Activated CD8-positive, alpha-beta T cell treated with anti-CD3 and anti-CD28 coated beads, Interleukin-2, amount 10 ng/mL, durations not matched to agents 7 days and 5 days (primary cell): ENCODE measurements at regions not wholly inside any gene's neighbourhood (a gene's known extent, or its start where the extent isn't known, plus 50 kb on each side); places are given as distances from the start of the nearest gene placed in this dataset.
"Not testable (repeated sequence)": the region's sequence is repeated elsewhere in the genome, so short reads cannot be mapped to it uniquely, and the experiment has no call there.

Experiments
- ATAC-seq: fragments of 150-1000 bp; cut with Tn5 transposase; one replicate; pipeline ENCODE4 v1.10.0; 2021; ENCODE audit warnings: moderate library complexity
- CTCF ChIA-PET: fragments of 350-600 bp; sonication (Branson Sonifier 250); formaldehyde crosslinking; loops from one replicate; lab custom pipeline; 2021; ENCODE audit warnings: antibody characterized with exemption; lab: Charles Lee
- POLR2A ChIA-PET: fragments of 350-600 bp; sonication (Branson Sonifier 250); formaldehyde crosslinking; loops from one replicate; lab custom pipeline; 2021; ENCODE audit warnings: antibody characterized with exemption; lab: Charles Lee
- DNase-seq: peaks from one replicate; pipeline ENCODE4 v3.0.0-alpha.2; 2020
- H3K27ac Mint-ChIP-seq: one replicate; pipeline ENCODE4 v1.8.0; 2021; ENCODE audit warnings: mild to moderate bottlenecking, mixed read lengths
- H3K27me3 Mint-ChIP-seq: one replicate; pipeline ENCODE4 v1.8.0; 2021; ENCODE audit warnings: low read depth, mixed read lengths
- H3K36me3 Mint-ChIP-seq: one replicate; pipeline ENCODE4 v1.8.0; 2021; ENCODE audit warnings: low read depth, mixed read lengths
- H3K4me1 Mint-ChIP-seq: one replicate; pipeline ENCODE4 v1.8.0; 2021; ENCODE audit warnings: low read depth, mixed read lengths
- H3K4me3 Mint-ChIP-seq: one replicate; pipeline ENCODE4 v1.8.0; 2021; ENCODE audit warnings: mild to moderate bottlenecking, mixed read lengths
- H3K9me3 Mint-ChIP-seq: one replicate; pipeline ENCODE4 v1.8.0; 2022; ENCODE audit warnings: mixed read lengths; ENCODE audit not compliant: insufficient read depth

DNA sequence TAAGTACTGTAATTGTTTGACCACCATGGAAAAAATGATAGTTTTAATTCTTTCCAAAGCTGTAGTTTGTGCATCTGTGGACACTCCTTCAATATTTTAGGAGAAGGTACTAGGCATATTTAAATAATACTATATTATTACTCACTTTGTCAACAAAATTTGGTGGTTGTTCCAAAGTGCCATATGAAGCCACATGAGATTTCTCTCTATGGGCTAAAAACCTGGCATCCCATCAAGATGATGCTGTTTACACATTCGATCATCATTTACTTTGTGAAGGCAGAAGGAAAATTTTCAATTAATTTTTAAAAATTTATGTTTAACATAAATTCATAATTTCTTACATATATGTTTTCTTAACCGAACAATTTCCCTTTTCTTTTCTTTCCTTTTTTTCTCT lies 502.6 kb upstream of the JAG1 start:
- CTCF ChIA-PET = no interaction called here
- H3K9me3 Mint-ChIP-seq = no peaks in the 10 kb centered on the region
- H3K4me3 Mint-ChIP-seq = no peak overlapping the region
- H3K4me1 Mint-ChIP-seq = no peaks in the 10 kb centered on the region
- no peaks in the 10 kb centered on the region for H3K36me3 Mint-ChIP-seq
- DNase-seq (no peak), ATAC-seq (no peak)
- H3K27ac Mint-ChIP-seq = no peak overlapping the region
- POLR2A ChIA-PET = no interaction called here
- no peaks in the 10 kb centered on the region for H3K27me3 Mint-ChIP-seq

DNA sequence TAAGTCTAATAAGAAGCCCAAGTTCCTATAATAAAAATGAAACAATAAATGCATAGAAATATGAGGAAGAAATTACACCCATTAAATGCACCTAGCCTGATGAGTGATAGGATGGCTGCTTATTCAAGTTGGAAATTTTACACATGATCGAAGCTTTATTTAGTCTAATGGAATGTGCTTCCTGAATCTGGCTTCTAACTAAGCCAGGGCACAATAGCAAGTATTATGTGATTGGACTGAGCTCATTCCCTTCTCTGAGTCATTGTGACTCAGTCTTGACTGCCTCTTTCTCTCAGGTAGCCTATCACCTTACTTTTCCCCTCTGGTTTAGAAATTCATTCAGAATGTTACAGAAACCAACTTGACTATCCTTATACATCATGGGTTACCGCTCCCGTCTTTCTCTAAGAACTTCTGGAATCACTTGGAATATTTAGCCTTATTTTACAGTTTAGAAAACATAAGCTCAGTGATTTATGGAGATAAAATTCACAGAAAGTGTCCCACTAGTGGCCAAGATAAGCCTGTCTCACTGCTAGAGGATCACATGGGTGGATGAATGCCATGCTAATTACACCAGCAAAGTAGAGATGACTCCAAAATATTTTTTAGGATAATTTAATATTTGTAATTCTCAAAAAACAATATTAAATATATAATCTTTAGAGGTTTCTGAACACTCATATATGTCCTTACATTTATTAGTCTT lies 505.3 kb upstream of the JAG1 start:
- DNase-seq (no peak), ATAC-seq (no peak)
- POLR2A ChIA-PET = no interaction called here
- Mint-ChIP-seq H3K27ac (no peak overlapping the region), H3K27me3 (no peaks in the 10 kb centered on the region), H3K9me3 (no peaks in the 10 kb centered on the region), H3K4me3 (no peak overlapping the region), H3K36me3 (no peaks in the 10 kb centered on the region), H3K4me1 (no peaks in the 10 kb centered on the region)
- CTCF ChIA-PET = no interaction called here

DNA sequence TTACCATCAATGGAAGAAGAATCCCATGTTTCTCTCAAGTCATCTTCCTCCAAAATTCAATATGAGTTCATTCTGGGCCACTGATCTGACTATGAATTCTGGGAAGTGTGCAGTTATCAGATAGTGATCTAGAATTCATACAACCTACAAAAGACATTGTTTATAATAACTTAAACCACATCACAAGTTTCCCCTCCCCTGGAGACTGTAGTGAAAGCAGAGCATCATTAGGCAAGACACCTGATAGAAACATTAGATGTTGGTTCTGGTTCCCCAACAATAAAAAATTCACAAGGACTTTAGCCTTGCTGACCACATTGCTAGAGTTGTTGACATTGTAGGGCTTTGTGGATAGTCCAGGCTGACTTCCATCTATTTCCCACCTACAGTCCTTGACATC lies 506.4 kb upstream of the JAG1 start:
- H3K27ac Mint-ChIP-seq = no peak overlapping the region
- H3K4me1 Mint-ChIP-seq = no peaks in the 10 kb centered on the region
- H3K9me3 Mint-ChIP-seq = no peaks in the 10 kb centered on the region
- POLR2A ChIA-PET = no interaction called here
- CTCF ChIA-PET = no interaction called here
- no peaks in the 10 kb centered on the region for H3K36me3 Mint-ChIP-seq
- no peaks in the 10 kb centered on the region for H3K27me3 Mint-ChIP-seq
- ATAC-seq = no peak
- H3K4me3 Mint-ChIP-seq = no peak overlapping the region
- DNase-seq = no peak

DNA sequence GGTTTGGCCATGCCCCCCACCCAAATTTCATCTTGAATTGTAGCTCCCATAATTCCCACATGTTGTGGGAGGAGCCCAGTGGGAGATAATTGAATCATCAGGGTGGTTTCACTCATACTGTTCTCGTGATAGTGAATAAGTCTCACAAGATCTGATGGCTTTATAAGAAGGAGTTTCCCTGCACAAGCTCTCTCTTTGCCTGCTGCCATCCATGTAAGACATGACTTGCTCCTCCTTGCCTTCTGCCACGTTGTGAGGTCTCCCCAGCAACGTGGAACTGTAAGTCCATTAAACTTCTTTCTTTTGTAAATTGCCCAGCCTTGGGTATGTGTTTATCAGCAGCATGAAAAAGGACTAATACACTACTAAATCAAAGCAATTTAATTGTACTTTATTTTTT lies 507.3 kb upstream of the JAG1 start:
- H3K4me3 Mint-ChIP-seq, H3K27ac Mint-ChIP-seq, ATAC-seq, H3K36me3 Mint-ChIP-seq, H3K27me3 Mint-ChIP-seq, H3K4me1 Mint-ChIP-seq, H3K9me3 Mint-ChIP-seq, CTCF ChIA-PET, POLR2A ChIA-PET, DNase-seq: not testable (repeated sequence)

DNA sequence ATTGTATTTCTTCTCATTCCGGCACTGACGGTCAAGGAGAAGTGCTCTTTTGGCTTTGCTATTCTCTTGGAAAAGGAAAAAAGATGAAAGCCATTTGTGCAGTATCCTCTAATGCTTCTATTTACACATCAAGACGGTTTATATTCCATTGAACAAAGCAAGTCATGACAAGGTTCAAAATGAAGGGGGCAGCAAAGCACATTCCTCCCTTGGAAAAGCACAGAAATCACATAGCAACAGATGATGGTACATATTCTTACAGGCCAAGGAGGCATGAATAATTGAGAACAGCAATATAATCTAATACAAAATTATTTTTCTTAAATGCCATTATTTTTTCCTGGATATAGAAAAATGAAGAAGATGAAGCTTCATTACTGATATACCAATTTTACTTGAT lies 508.2 kb upstream of the JAG1 start:
- POLR2A ChIA-PET = no interaction called here
- H3K9me3 Mint-ChIP-seq = no peaks in the 10 kb centered on the region
- no peaks in the 10 kb centered on the region for H3K36me3 Mint-ChIP-seq
- CTCF ChIA-PET = no interaction called here
- ATAC-seq = no peak
- H3K27me3 Mint-ChIP-seq = no peaks in the 10 kb centered on the region
- H3K4me1 Mint-ChIP-seq = no peaks in the 10 kb centered on the region
- no peak for DNase-seq
- no peak overlapping the region for H3K4me3 Mint-ChIP-seq
- H3K27ac Mint-ChIP-seq = no peak overlapping the region

DNA sequence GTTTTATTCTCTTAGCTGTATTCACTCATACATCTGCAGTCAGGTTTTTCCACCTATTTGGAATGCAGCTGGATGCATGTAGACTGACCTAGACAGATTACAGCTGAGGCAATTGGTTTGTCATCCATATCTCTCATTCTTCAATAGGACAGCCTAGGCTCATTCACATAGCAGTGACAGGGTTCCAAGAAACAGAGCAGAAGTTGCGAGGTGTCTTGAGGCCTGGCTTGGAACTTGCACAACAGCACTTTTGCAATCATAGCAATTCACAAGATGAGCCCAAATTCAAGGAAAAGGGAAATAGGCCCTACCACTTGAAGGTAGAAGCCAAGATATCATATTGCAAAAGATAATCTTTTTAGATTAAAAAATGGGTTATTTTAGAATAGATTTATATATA lies 508.9 kb upstream of the JAG1 start:
- no peak for DNase-seq
- no peaks in the 10 kb centered on the region for H3K36me3 Mint-ChIP-seq
- H3K4me1 Mint-ChIP-seq = no peaks in the 10 kb centered on the region
- H3K27ac Mint-ChIP-seq = no peak overlapping the region
- no peaks in the 10 kb centered on the region for H3K27me3 Mint-ChIP-seq
- no peak for ATAC-seq
- ChIA-PET POLR2A (no interaction called here), CTCF (no interaction called here)
- no peaks in the 10 kb centered on the region for H3K9me3 Mint-ChIP-seq
- no peak overlapping the region for H3K4me3 Mint-ChIP-seq

DNA sequence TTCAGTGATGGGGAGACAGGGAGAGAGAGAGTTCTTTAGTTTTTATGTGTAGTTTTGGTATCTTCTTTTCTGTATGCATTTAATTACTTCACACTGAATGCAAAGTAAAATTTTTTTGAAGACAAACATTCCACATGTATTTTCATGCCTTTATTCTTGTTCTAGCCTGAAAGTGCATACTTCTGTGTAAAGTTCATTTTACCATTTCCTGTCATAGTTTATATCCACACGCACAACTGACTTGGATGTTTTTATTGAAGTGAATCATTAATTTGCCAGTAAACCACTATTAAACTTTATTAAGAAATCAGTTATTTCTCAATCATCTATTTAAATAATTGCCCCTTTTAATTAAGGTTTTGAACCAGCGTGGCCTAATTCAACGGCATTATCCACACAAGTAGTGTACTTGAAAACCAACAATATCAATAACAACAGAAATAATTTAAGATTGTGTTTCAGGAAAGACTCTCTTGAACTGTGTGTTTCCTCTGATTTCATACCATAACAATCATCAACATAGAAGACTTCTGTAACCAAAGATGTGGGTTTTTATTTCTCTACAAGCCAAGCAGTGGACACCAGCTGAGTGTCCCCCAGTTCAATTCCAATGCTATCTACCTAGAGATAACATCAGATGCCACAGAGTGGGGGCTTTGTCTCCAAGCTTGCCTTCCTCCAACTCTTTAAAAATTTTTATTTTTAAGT lies 512.7 kb upstream of the JAG1 start:
- Mint-ChIP-seq H3K4me3 (no peak overlapping the region), H3K4me1 (no peaks in the 10 kb centered on the region), H3K27ac (no peak overlapping the region), H3K27me3 (no peaks in the 10 kb centered on the region), H3K36me3 (no peaks in the 10 kb centered on the region), H3K9me3 (no peaks in the 10 kb centered on the region)
- DNase-seq (no peak), ATAC-seq (no peak)
- CTCF ChIA-PET = no interaction called here
- POLR2A ChIA-PET = interaction anchor here (0.6 kb wide), 1 partner anchor 292 kb away, joined by 3 read pairs; no protein-coding TSS in a partner anchor

DNA sequence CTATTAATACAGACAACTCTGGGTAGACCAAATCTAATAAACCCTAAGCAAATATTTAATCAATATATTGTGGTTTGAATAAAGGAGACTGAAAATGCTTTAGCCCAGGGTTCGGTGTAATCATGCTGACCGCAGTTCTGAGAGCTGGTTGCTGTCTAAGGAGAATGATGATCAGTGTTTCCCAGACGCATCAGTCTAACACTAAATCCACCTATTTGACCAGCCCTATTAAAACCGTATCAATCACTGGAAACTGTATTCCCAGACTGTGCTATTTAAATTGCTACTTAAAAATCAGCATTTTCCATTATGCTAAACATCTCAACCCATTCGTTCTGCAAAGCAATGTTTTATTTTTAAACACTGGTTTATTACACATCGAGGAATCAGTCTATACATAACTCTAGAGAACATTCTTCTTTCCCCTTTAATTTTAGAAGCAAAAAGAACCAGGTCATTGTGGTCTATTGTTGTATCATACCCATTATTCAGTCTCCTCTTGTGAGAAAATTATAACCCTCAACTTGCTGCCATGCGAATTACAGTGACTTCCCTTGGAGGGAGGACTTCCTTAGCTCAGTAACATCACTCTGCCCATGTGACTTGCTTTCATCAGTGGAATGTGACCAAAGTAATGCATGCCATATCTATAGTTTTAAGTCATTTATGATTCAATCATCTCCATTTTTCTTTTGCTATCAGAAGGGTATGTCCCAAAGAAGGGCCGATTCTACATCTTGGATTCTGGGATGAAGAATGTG lies 515.2 kb upstream of the JAG1 start:
- Mint-ChIP-seq H3K27ac (no peak overlapping the region), H3K4me1 (no peaks in the 10 kb centered on the region), H3K4me3 (no peak overlapping the region), H3K9me3 (no peaks in the 10 kb centered on the region), H3K36me3 (no peaks in the 10 kb centered on the region), H3K27me3 (no peaks in the 10 kb centered on the region)
- POLR2A ChIA-PET = no interaction called here
- ATAC-seq (no peak), DNase-seq (no peak)
- CTCF ChIA-PET = no interaction called here

DNA sequence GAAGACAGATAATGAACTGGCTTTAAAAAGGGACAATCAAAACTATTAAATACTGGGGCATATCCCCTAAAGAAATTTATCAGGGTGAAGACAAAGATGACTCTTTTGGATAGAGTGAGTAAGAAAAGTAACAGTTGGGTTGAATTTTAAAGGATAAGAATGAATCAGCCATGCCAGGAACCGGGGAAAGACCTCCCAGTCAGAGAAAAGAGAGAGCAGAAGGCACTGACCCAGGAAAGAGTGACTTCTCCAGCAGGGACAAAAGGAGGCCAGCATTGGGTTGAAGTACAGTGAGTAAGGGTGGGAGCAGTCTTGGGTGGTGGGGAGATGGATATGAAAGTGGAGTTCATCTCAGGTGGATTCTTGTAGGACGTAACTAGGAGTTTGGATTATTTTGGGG lies 516.9 kb upstream of the JAG1 start:
- DNase-seq (no peak), ATAC-seq (no peak)
- no peak overlapping the region for H3K27ac Mint-ChIP-seq
- no peaks in the 10 kb centered on the region for H3K9me3 Mint-ChIP-seq
- ChIA-PET CTCF (no interaction called here), POLR2A (no interaction called here)
- H3K36me3 Mint-ChIP-seq = no peaks in the 10 kb centered on the region
- H3K4me3 Mint-ChIP-seq = no peak overlapping the region
- no peaks in the 10 kb centered on the region for H3K27me3 Mint-ChIP-seq
- H3K4me1 Mint-ChIP-seq = no peaks in the 10 kb centered on the region

DNA sequence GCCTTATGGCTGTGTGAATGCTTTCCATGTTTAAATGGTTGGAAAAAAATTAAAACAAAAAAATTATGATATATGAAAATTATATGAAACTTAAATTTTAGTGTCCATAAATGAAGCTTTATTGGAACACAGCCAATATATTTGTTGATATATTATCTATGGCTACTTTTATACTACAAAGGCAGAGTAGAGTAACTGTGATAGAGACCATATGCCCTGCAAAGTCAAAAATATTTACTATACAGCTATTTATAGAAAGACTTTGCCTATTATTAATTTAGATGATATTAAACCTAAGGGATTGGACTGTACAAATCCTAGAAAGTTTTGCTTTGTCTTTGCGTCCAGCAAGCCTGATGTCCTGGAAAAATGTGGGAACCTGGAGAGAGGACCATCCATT lies 518.3 kb upstream of the JAG1 start:
- no peaks in the 10 kb centered on the region for H3K4me1 Mint-ChIP-seq
- H3K4me3 Mint-ChIP-seq = no peak overlapping the region
- no peaks in the 10 kb centered on the region for H3K9me3 Mint-ChIP-seq
- ChIA-PET POLR2A (no interaction called here), CTCF (no interaction called here)
- H3K27ac Mint-ChIP-seq = no peak overlapping the region
- no peaks in the 10 kb centered on the region for H3K27me3 Mint-ChIP-seq
- DNase-seq = no peak
- ATAC-seq = no peak
- no peaks in the 10 kb centered on the region for H3K36me3 Mint-ChIP-seq

DNA sequence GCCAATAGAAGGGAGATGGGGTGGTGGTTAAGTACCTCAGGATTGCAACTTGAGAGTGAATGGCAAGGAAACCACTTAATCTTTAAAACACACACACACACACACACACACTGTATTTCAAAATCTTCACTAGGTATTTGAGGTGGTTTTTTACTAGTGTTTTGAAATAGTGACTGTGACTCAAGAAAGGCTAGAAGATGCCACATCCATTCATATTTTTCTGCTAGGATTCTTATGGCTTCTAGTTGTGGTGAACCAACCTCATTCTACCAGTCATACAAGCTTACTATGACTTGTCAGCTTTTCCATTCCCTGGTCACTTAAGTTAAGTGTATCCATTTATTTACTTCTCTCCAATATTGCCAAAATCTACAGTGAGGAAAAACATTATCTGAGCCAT lies 519.4 kb upstream of the JAG1 start:
- CTCF ChIA-PET = no interaction called here
- DNase-seq (no peak), ATAC-seq (no peak)
- Mint-ChIP-seq H3K9me3 (no peaks in the 10 kb centered on the region), H3K4me1 (no peaks in the 10 kb centered on the region), H3K4me3 (no peak overlapping the region), H3K27ac (no peak overlapping the region), H3K27me3 (no peaks in the 10 kb centered on the region), H3K36me3 (no peaks in the 10 kb centered on the region)
- POLR2A ChIA-PET = no interaction called here

DNA sequence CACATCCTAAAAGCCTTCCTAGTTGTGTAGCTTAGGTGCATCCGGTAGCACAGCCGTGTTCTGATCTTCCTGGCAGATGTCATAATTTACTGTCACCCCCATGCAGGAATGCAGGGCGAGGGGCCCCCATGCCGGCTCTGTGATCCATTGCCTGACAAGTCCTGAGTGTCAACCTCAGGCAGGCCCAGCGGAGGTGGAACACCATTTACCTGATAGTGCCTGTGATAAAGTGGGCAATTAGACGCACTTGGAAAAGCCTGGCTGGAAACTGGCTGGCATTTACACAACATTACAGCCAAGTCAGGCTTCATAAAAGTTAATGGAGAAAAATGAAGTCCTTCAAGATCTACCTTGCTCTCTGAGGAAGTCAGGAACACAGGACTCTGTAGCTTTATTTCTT lies 521.4 kb upstream of the JAG1 start:
- Mint-ChIP-seq H3K36me3 (no peaks in the 10 kb centered on the region), H3K9me3 (no peaks in the 10 kb centered on the region), H3K27ac (no peak overlapping the region), H3K27me3 (no peaks in the 10 kb centered on the region), H3K4me3 (no peak overlapping the region), H3K4me1 (no peaks in the 10 kb centered on the region)
- no peak for DNase-seq
- no peak for ATAC-seq
- ChIA-PET CTCF (no interaction called here), POLR2A (no interaction called here)
